ENCODE measurements at regions not wholly inside any gene's neighbourhood (a gene's known extent, or its start where the extent isn't known, plus 50 kb on each side); places are given as distances from the start of the nearest gene placed in this dataset.
A peak's percentile ranks its signal among the peaks of the same experiment; 100 is the strongest.

- intact Hi-C loops (cut with DNase I), result no loop called here
- DNase-seq (ENCODE audit: low spot score), result no peak
Observed at GRCh38 chr7:98565103-98565502, 52.0 kb upstream of the NPTX2 start.

GRCh38 chr7:98562871-98563495 lies 54.1 kb upstream of the NPTX2 start:
- no peak for DNase-seq (ENCODE audit: low spot score)
- intact Hi-C loops (cut with DNase I), result no loop called here

GRCh38 chr7:98562381-98562823 lies 54.7 kb upstream of the NPTX2 start:
- intact Hi-C loops (cut with DNase I), result no loop called here
- peak; percentile 56 for DNase-seq (ENCODE audit: low spot score)

DNA sequence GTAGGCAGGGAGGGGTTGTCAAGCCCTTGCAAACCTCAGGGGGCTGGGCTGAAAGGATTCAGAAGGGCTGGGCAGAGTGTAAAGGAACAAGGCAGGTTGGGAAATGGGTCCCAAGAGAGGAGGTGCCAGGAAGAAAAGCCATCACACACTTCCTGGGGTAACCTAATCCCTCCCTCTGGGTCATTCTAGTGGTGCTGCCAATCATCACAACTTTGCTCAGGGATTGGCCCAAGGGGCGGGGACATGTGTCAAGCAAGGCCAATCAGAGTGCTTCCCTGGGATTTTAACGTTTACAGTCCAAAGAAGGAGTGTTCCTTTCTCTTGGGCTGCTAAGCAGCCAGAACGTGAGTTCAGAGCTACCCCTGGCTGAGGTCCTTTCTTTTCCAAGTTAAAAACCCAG lies 57.1 kb upstream of the NPTX2 start:
- intact Hi-C loops (cut with DNase I), result no loop called here
- no peak for DNase-seq (ENCODE audit: low spot score)

DNA sequence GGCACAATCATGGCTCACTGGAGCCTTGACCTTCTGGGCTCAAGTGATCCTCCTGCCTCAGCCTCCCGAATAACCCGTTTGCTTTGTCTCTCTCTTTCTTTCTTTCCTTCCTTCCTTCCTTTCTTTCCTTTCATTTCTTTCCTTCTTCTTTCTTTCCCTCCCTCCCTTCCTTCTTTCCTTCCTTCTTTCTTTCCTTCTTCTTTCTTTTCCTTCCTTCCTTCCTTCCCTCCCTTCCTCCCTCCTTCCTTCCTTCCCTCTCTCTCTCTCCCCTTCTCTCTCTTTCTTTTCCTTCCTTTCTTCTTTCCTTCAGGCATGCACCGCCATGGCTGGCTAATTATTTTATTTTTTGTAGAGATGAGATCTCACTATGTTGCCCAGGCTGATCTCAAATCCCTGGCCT lies 57.9 kb upstream of the NPTX2 start:
- intact Hi-C loops (cut with DNase I), result no loop called here
- DNase-seq (ENCODE audit: low spot score), result no peak

GRCh38 chr7:98557538-98558031 lies 59.5 kb upstream of the NPTX2 start:
- intact Hi-C loops (cut with DNase I), result no loop called here
- no peak for DNase-seq (ENCODE audit: low spot score)

DNA sequence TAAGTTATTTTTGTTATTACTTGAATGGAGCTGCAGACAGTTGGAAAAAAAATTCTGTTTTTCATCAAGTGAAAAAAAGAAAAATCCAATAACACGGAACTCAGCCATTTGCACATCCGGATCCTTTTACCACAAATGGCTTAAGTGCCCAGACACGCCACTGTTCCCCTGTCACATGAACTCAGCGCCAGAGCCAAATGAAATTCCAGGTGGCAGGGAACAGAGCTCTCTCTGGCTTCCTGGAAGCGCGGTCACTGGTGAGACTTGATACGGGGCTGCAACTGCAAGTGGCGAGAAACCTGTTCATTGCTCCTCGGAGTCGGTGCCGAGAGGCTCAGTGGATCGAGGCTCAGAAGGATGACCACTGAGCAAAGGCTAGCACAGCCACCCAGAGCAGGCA lies 60.8 kb upstream of the NPTX2 start:
- DNase-seq (ENCODE audit: low spot score), result no peak
- intact Hi-C loops (cut with DNase I), result no loop called here

GRCh38 chr7:98555403-98555802 lies 61.7 kb upstream of the NPTX2 start:
- intact Hi-C loops (cut with DNase I), result no loop called here
- no peak for DNase-seq (ENCODE audit: low spot score)

- DNase-seq (ENCODE audit: low spot score), result no peak
- intact Hi-C loops (cut with DNase I), result no loop called here
Observed at GRCh38 chr7:98553666-98554065, 63.4 kb upstream of the NPTX2 start.

DNA sequence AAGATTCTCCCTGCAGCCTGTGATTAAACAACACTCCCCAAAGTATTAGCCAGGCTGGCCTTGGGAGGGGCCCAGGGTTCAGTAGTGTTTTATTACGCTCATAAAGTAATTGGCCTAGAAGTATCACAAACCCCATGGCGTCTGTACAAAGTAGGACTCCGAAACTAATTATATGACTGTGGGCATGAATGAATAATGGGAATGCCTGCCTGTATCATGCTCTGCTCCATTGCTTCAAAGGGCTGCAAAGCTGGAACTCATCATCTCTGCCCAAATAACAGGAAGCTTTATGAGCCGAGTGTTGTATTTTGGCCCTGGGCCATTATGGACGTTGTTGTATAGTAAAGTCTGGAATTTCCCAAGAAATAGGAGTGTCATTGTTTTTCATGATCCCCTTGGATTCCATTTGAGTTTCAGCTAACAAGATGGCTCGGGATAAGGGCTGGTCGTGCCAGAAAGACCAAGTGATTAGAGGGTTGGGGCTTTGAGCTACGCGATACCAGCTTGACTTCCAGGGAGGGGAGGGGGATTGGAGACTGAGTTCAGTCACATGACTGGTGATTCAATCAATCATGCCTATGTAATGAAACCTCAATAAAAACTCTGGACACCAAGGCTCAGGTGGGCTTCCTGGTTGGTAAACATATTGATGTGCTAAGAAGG lies 65.3 kb upstream of the NPTX2 start:
- DNase-seq (ENCODE audit: low spot score), result no peak
- intact Hi-C loops (cut with DNase I), result no loop called here

DNA sequence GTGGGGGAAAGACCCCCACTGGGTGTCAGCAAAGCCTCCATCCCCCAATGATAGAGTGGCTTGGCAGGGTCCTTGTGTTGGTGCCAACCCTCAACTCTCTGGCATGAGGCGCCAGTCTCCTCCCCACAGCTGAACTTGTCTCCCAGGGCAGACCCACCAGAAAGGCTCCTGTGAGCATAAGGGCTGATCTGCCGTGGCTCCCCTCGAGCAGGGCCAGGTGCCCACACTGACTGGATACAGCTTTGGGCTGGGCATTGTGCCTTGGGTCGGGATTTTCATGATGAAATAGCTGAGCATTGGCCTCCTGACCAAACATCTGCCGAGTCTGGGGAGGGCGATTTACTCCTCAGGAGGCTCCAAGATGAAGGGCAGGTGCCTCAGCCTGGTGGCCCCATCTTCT lies 68.1 kb upstream of the NPTX2 start:
- intact Hi-C loops (cut with DNase I), result no loop called here
- no peak for DNase-seq (ENCODE audit: low spot score)

GRCh38 chr7:98548370-98548769 lies 68.7 kb upstream of the NPTX2 start:
- intact Hi-C loops (cut with DNase I), result no loop called here

GRCh38 chr7:98541101-98541500 lies 76.0 kb upstream of the NPTX2 start:
- DNase-seq (ENCODE audit: low spot score), result no peak
- intact Hi-C loops (cut with DNase I), result no loop called here

More at GRCh38 chr7:98548370-98548769, 68.7 kb upstream of the NPTX2 start:
- no peak for DNase-seq (ENCODE audit: low spot score)

GRCh38 chr7:98539865-98540264 lies 77.2 kb upstream of the NPTX2 start:
- intact Hi-C loops (cut with DNase I), result no loop called here
- DNase-seq (ENCODE audit: low spot score), result no peak

GRCh38 chr7:98536803-98537202 lies 80.3 kb upstream of the NPTX2 start:
- DNase-seq (ENCODE audit: low spot score), result no peak
- intact Hi-C loops (cut with DNase I), result no loop called here

DNA sequence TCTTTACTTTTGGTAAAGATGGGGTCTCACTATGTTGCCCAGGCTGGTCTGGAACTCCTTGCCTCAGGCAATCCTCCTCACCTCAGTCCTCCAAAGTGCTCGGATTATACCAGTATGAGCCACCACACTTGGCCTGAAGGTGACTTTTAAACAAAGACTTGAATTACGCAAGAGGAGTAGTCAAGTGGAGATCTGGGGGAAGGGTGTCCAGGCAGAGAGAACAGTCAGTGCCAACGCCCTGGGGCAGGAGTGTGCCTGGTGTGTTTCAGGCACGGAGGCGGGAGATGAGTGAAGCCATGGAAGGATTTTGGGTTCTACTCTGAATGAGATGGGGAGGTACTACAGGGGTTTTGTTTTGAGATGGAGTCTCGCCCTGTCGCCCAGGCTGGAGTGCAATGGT lies 82.6 kb upstream of the NPTX2 start:
- intact Hi-C loops (cut with DNase I), result no loop called here
- no peak for DNase-seq (ENCODE audit: low spot score)

DNA sequence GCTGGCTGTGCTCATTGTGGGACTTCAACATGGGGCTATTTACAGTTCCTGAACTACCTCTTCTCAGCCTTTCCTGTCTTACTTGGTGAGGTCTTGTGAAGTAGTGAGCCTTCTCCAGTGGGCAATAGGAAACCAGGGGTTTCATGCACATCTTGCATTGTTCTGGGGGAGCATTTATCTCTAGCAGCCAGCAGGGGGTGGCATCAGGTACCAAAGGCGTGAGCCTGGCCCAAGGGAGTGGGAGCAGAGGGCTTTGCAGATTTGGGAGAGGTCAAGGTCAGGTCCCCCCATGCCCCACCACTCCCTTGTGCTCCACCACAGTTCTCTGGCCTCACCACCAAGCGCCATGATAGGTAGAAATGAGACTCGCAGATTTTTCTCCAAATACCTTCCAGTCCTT lies 85.4 kb upstream of the NPTX2 start:
- DNase-seq (ENCODE audit: low spot score), result no peak
- intact Hi-C loops (cut with DNase I), result no loop called here

GRCh38 chr7:98528079-98528478 lies 89.0 kb upstream of the NPTX2 start:
- no peak for DNase-seq (ENCODE audit: low spot score)
- intact Hi-C loops (cut with DNase I), result no loop called here

DNA sequence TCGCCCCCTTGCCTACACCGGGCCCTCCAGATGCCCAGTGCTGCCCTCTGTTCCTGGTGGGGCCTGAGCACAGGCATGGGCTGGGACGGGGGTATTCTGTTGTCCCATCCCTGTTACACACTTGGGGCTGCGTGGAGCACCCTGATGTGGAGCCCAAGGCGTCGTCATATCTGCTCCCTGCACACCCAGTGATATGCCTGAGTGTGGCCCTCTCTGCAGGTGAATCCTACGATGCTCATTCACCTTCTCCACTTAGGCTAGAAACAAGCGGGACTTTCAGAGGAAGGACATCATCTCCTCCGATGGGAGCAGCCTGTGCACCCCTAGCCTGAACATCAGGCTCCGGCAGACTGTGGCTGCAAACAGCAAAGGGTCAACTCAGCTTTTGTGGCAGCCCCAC lies 91.0 kb upstream of the NPTX2 start:
- intact Hi-C loops (cut with DNase I), result no loop called here
- no peak for DNase-seq (ENCODE audit: low spot score)

GRCh38 chr7:98521089-98521692 lies 95.9 kb upstream of the NPTX2 start:
- DNase-seq (ENCODE audit: low spot score), result no peak
- intact Hi-C loops (cut with DNase I), result no loop called here

DNA sequence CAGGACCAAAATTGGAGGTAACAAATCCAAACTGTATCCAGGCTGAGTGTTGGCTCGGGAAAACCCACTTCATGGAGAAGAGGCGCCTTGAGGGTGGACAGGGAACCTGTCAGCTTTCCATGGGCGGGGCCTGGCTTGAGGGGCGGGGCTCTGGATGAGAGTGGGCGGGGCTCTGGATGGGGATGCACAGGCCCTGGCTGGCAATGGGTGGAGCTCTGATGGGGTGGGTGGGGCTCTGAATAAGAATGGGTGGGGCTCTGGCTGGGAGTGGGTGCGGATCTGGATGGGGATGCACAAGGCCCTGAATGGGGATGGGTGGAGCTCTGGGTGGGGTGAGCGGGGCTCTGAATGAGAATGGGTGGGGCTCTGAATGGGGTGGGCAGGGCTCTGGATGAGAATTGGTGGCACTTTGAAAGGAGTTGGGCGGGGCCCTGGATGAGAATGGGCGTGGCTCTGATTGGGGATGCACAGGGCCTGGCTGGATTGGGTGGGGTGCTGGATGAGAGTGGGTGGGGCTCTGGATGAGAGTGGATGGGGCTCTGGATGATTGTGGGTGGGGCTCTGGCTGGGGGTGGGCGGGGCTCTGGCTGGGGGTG lies 96.6 kb upstream of the NPTX2 start:
- DNase-seq (ENCODE audit: low spot score), result no peak
- intact Hi-C loops (cut with DNase I), result no loop called here
